GM12878 (cell line): ENCODE measurements at regions not wholly inside any gene's neighbourhood (a gene's known extent, or its start where the extent isn't known, plus 50 kb on each side); places are given as distances from the start of the nearest gene placed in this dataset.

Experiments used
- ATAC-seq: fragments of 200-7000 bp; cut with Tn5 transposase; 3 replicates; pipeline ENCODE4 v1.9.1; 2020; ENCODE audit warnings: mild to moderate bottlenecking, moderate library complexity
- BruUV-seq: library from RNA; stranded (reverse); fragments of 400-500 nt; replicated peaks from 2 replicates; lab custom pipeline; 2021; lab: Mats Ljungman, UMichigan
- CTCF ChIA-PET: fragments of 300-600 bp; sonication (Branson Sonifier 250); formaldehyde crosslinking; extraction: SDS; loops from one replicate; lab custom pipeline; 2021; ENCODE audit warnings: inconsistent platforms; lab: Yijun Ruan, JAX
- POLR2A ChIA-PET: fragments of 350-600 bp; formaldehyde crosslinking; extraction: SDS; loops from one replicate; lab custom pipeline; 2021; ENCODE audit warnings: inconsistent platforms; lab: Charles Lee
- RAD21 ChIA-PET: fragments of 300-600 bp; sonication (Branson Sonifier 250); formaldehyde crosslinking; loops from one replicate; lab custom pipeline; 2023; ENCODE audit warnings: antibody characterized with exemption; ENCODE audit not compliant: unreplicated experiment; lab: Charles Lee
- SMC1A ChIA-PET: fragments of 300-600 bp; sonication (Branson Sonifier 250); formaldehyde crosslinking; loops from one replicate; lab custom pipeline; 2023; ENCODE audit not compliant: unreplicated experiment, uncharacterized antibody; lab: Charles Lee
- DNase-seq: peaks from one replicate; pipeline ENCODE4 v3.0.0-alpha.2; 2011; ENCODE audit warnings: low read depth, low spot score
- FAIRE-seq: peaks from 3 replicates; lab custom pipeline; 2011; peaks lifted over from hg19 to GRCh38; lab: Jason Lieb, UNC
- H2AFZ ChIP-seq: 2 replicates; pipeline ENCODE4 v1.6.0; 2011; ENCODE audit warnings: low read depth, low read length, control low read depth; ENCODE audit not compliant: control insufficient read depth
- H3K27ac ChIP-seq: 2 replicates; pipeline ENCODE4 v1.5.1; 2011; ENCODE audit warnings: control low read depth; ENCODE audit not compliant: control insufficient read depth, insufficient read depth
- H3K27me3 ChIP-seq, 2 experiments: replicated peaks in 1 of 2; 2 replicates each; pipeline versions ENCODE4 v1.6.0 to v1.6.1; 2011; ENCODE audit warnings: low read length in 1 of 2; ENCODE audit not compliant: control insufficient read depth in 2 of 2, insufficient read depth in 2 of 2
- H3K36me3 ChIP-seq, 2 experiments: 2 replicates each; pipeline ENCODE4 v1.5.1; 2011; ENCODE audit warnings: low read length in 1 of 2; ENCODE audit not compliant: control insufficient read depth in 2 of 2, insufficient read depth in 2 of 2
- H3K4me1 ChIP-seq: 2 replicates; pipeline ENCODE4 v1.6.1; 2011; ENCODE audit warnings: mild to moderate bottlenecking, low read length, moderate library complexity, mixed read lengths; ENCODE audit not compliant: control insufficient read depth, insufficient read depth
- H3K4me2 ChIP-seq: 2 replicates; pipeline ENCODE4 v1.6.0; 2011; ENCODE audit warnings: control low read depth; ENCODE audit not compliant: control insufficient read depth, insufficient read depth
- H3K4me3 ChIP-seq: fragments of 200-600 bp; sonication (generic); 2 replicates; pipeline ENCODE4 v1.5.1; 2016
- H3K79me2 ChIP-seq: 2 replicates; pipeline ENCODE4 v1.6.0; 2011; ENCODE audit warnings: low read length; ENCODE audit not compliant: control insufficient read depth, insufficient read depth
- H3K9ac ChIP-seq: 2 replicates; pipeline ENCODE4 v1.8.0; 2011; ENCODE audit warnings: low read length, control low read depth, mixed read lengths; ENCODE audit not compliant: control insufficient read depth, insufficient read depth
- H3K9me3 ChIP-seq: replicated peaks from 3 replicates; pipeline ENCODE4 v1.5.1; 2011; ENCODE audit warnings: mild to moderate bottlenecking, low read length; ENCODE audit not compliant: control insufficient read depth, insufficient read depth
- H4K20me1 ChIP-seq: 2 replicates; pipeline ENCODE4 v1.6.0; 2011; ENCODE audit not compliant: control insufficient read depth, insufficient read depth
- BCL3 ChIP-seq: IDR thresholded peaks from 2 replicates; pipeline ENCODE4 v1.6.1; 2011; ENCODE audit warnings: borderline replicate concordance, low read depth, mild to moderate bottlenecking, moderate library complexity, low read length; ENCODE audit not compliant: insufficient read depth, poor library complexity, severe bottlenecking
- BMI1 ChIP-seq: fragments of 450-650 bp; IDR thresholded peaks from 2 replicates; pipeline ENCODE4 v1.6.1; 2016; ENCODE audit warnings: mild to moderate bottlenecking, moderate library complexity, borderline replicate concordance
- CHD1 ChIP-seq: IDR thresholded peaks from 2 replicates; pipeline ENCODE4 v1.6.1; 2012; ENCODE audit warnings: low read depth, low read length, improper control_type of control experiment
- CHD4 ChIP-seq: fragments of 200-600 bp; sonication (generic); IDR thresholded peaks from 2 replicates; pipeline ENCODE4 v1.6.1; 2016; ENCODE audit warnings: mild to moderate bottlenecking
- CREB1 ChIP-seq: IDR thresholded peaks from 2 replicates; pipeline ENCODE4 v1.6.1; 2012; ENCODE audit warnings: low read depth, mild to moderate bottlenecking, inconsistent platforms
- FOXK2 ChIP-seq: fragments of 450-650 bp; IDR thresholded peaks from 2 replicates; pipeline ENCODE4 v1.6.1; 2017; ENCODE audit warnings: mild to moderate bottlenecking, moderate library complexity
- NFYB ChIP-seq: IDR thresholded peaks from 2 replicates; pipeline ENCODE4 v1.6.1; 2011; ENCODE audit warnings: low read depth, mild to moderate bottlenecking, low read length, improper control_type of control experiment, moderate library complexity; ENCODE audit not compliant: insufficient read depth
- PAX5 ChIP-seq: IDR thresholded peaks from 2 replicates; pipeline ENCODE4 v1.6.1; 2011; ENCODE audit warnings: low read depth, low read length, borderline replicate concordance
- RAD51 ChIP-seq: fragments of 450-650 bp; IDR thresholded peaks from 2 replicates; pipeline ENCODE4 v1.6.1; 2016; ENCODE audit warnings: moderate library complexity, mild to moderate bottlenecking, inconsistent platforms
- SUPT20H ChIP-seq: IDR thresholded peaks from 2 replicates; pipeline ENCODE4 v1.6.1; 2011; ENCODE audit warnings: low read depth, mild to moderate bottlenecking, low read length, moderate library complexity, borderline replicate concordance; ENCODE audit not compliant: control insufficient read depth
- TBL1XR1 ChIP-seq: IDR thresholded peaks from 2 replicates; pipeline ENCODE4 v1.6.1; 2012; ENCODE audit warnings: low read depth, low read length, improper control_type of control experiment
- ZBTB33 ChIP-seq: fragments of 450-650 bp; IDR thresholded peaks from 2 replicates; pipeline ENCODE4 v1.6.1; 2017; ENCODE audit warnings: mild to moderate bottlenecking
- ZBTB40 ChIP-seq: fragments of 450-650 bp; IDR thresholded peaks from 2 replicates; pipeline ENCODE4 v1.6.1; 2016; ENCODE audit warnings: mild to moderate bottlenecking, moderate library complexity, borderline replicate concordance
- ZNF24 ChIP-seq: fragments of 450-650 bp; IDR thresholded peaks from 2 replicates; pipeline ENCODE4 v1.6.1; 2017; ENCODE audit warnings: antibody characterized with exemption, mild to moderate bottlenecking
- ZSCAN29 ChIP-seq: fragments of 450-650 bp; IDR thresholded peaks from 2 replicates; pipeline ENCODE4 v1.6.1; 2017; ENCODE audit warnings: mild to moderate bottlenecking, moderate library complexity
- WGBS: methylation state at CpG from one replicate; pipeline ENCODE4 v1.1.6; 2016; ENCODE audit warnings: low lambda C conversion rate; ENCODE audit not compliant: insufficient replicate concordance, insufficient coverage; ENCODE audit errors: missing lambda C conversion rate; 5-methylcytosine and 5-hydroxymethylcytosine counted together
- in situ Hi-C: fragments of 300-500 bp; cut with MboI; formaldehyde crosslinking; loops from 9 replicates; pipeline ENCODE4 v1.14.3; 2018; ENCODE audit warnings: mixed read lengths
- intact Hi-C: fragments of 100-400 bp; cut with micrococcal nuclease; formaldehyde crosslinking; loops from one replicate; pipeline ENCODE4 v1.14.2; 2022; ENCODE audit not compliant: unreplicated experiment

GRCh38 chr11:134714021-134714656 lies 302.1 kb upstream of the B3GAT1 start (continued):
- TF ChIP-seq ZBTB40 = no peak
- TF ChIP-seq CREB1 = no peak
- no peak for TF ChIP-seq PAX5
- TF ChIP-seq RAD51 = no peak
- TF ChIP-seq, all 136 proteins: peak for 0

- SMC1A ChIA-PET = no interaction called here
- no peak for TF ChIP-seq TBL1XR1
- TF ChIP-seq ZBTB33 = no peak
- TF ChIP-seq NFYB = no peak
- no peak for TF ChIP-seq CHD4
- no peak for TF ChIP-seq FOXK2
- no peak for TF ChIP-seq BMI1
- TF ChIP-seq ZNF24 = no peak
- no peak for TF ChIP-seq ZSCAN29
- TF ChIP-seq SUPT20H = no peak
- TF ChIP-seq BCL3 = no peak
- no peak for TF ChIP-seq CHD1
These were observed 300.4 kb upstream of the B3GAT1 start for GRCh38 chr11:134712228-134713145.

More at GRCh38 chr11:134712228-134713145, 300.4 kb upstream of the B3GAT1 start:
- Histone ChIP-seq H3K27me3 (no peaks in the 10 kb centered on the region), H3K4me3 (no peak overlapping the region), H3K4me2 (no peak overlapping the region), H3K27ac (no peak overlapping the region), H3K4me1 (no peaks in the 10 kb centered on the region), H3K36me3 (no peaks in the 10 kb centered on the region), H4K20me1 (no peaks in the 10 kb centered on the region), H3K79me2 (no peaks in the 10 kb centered on the region), H3K9me3 (no peaks in the 10 kb centered on the region), H3K9ac (no peak overlapping the region), H2AFZ (no peak overlapping the region)
- ATAC-seq (no peak), FAIRE-seq (no peak), DNase-seq (no peak)
- in situ Hi-C loops = no loop called here
- no TSS peak for BruUV-seq
- ChIA-PET CTCF (no interaction called here), POLR2A (no interaction called here), RAD21 (no interaction called here)
- WGBS = 57% methylated on average over 36 of the region's 47 CpGs
- intact Hi-C loops = no loop called here
